ENCODE measurements at regions not wholly inside any gene's neighbourhood (a gene's known extent, or its start where the extent isn't known, plus 50 kb on each side); places are given as distances from the start of the nearest gene placed in this dataset.

DNA sequence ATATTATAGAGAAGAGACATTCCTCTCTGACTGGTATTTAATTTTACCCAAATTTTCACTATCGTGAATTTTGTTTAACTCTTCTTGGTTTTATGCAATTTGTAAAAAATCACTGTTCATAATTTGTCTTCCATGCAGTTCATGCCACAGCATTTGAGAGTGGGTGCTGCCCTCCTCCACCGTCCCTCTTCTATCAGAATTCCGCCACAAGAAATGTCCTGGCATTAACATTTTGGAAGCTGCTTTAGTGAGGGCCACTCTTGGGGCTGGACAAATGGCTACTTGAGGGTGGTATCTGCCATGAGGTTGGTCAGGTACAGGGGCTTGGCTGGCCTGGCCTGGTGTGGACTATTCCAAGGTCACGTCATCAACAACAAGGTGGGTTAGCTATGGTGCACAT, 68.3 kb upstream of the CLDN5 start:
- TF ChIP-seq, protein P1, sequence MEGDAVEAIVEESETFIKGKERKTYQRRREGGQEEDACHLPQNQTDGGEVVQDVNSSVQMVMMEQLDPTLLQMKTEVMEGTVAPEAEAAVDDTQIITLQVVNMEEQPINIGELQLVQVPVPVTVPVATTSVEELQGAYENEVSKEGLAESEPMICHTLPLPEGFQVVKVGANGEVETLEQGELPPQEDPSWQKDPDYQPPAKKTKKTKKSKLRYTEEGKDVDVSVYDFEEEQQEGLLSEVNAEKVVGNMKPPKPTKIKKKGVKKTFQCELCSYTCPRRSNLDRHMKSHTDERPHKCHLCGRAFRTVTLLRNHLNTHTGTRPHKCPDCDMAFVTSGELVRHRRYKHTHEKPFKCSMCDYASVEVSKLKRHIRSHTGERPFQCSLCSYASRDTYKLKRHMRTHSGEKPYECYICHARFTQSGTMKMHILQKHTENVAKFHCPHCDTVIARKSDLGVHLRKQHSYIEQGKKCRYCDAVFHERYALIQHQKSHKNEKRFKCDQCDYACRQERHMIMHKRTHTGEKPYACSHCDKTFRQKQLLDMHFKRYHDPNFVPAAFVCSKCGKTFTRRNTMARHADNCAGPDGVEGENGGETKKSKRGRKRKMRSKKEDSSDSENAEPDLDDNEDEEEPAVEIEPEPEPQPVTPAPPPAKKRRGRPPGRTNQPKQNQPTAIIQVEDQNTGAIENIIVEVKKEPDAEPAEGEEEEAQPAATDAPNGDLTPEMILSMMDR (conservative IDR thresholded peaks at IDR 0.05 in 1 of 2, IDR thresholded peaks at IDR 0.05 in 1 of 2; ENCODE audit: low read depth in 1 of 2, low read length in 2 of 2), result no peak
- TF ChIP-seq EZH2 (IDR thresholded peaks at IDR 0.05; ENCODE audit: low read length, missing control alignments), result no peak

All from fibroblast of lung (primary cell).